ENCODE measurements at regions not wholly inside any gene's neighbourhood (a gene's known extent, or its start where the extent isn't known, plus 50 kb on each side); places are given as distances from the start of the nearest gene placed in this dataset.

DNA sequence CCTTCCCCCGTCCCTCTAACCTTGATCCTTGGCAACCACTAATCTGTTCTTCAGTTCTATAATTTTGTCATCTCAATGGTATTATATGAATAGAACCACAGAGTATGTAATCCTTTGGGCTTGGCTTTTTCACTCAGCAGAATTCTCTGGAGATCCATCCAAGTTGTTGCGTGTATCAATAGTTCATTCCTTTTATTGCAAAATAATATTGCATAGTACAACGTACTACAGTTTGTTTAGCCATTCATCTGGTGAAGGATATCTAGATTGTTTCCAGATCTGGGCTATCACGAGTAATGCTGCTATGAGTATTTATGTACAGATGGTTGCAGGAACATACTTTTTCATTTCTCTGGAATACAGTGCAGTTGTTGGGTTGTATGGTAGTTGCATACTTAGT, 76.2 kb downstream of the PLXNA1 start:
- TF ChIP-seq ZNF724P (CRISPR knock-in tag; IDR thresholded peaks at IDR 0.05; ENCODE audit: borderline replicate concordance): no peak
- no peak for TF ChIP-seq MXI1 (IDR thresholded peaks at IDR 0.05; ENCODE audit: borderline replicate concordance, low read depth, low read length)
- TF ChIP-seq ZNF773 (CRISPR knock-in tag; IDR thresholded peaks at IDR 0.05; ENCODE audit: borderline replicate concordance): no peak
- no peak for TF ChIP-seq ZNF598 (CRISPR knock-in tag; IDR thresholded peaks at IDR 0.05; ENCODE audit: borderline replicate concordance)
- no peak for TF ChIP-seq MYNN (CRISPR knock-in tag; IDR thresholded peaks at IDR 0.05; ENCODE audit: low read depth)
- TF ChIP-seq KLF9 (CRISPR knock-in tag; IDR thresholded peaks at IDR 0.05; ENCODE audit: low read depth): no peak
- no peak for TF ChIP-seq GFI1 (CRISPR knock-in tag; IDR thresholded peaks at IDR 0.05; ENCODE audit: borderline replicate concordance)
- intact Hi-C loops (cut with micrococcal nuclease; ENCODE audit: unreplicated experiment) (no loop called here), in situ Hi-C loops (cut with HindIII; ENCODE audit: extremely low pct_ligation_motif_present, low pct_unique_long_range_greater_than_20kb) (no loop called here)
- peaks cover 1 to 2% of the 10 kb centered on the region in 2 experiments; a peak in 1 of 5 replicates for H3K27me3 ChIP-seq (ENCODE audit: control insufficient read depth in 1 of 2, insufficient read depth in 2 of 2, low read length in 2 of 2)
- ChIA-PET POLR2A (no interaction called here), CTCF (ENCODE audit: low intra/inter-chr PET ratio, low total read pairs) (no interaction called here)
- H2AFZ ChIP-seq (ENCODE audit: low read length): no peak overlapping the region
- FAIRE-seq: no peak
- H3K4me2 ChIP-seq (ENCODE audit: low read depth, low read length): no peak overlapping the region
- peaks cover 13% of the 10 kb centered on the region for H3K9me3 ChIP-seq (ENCODE audit: low read length)
- H3K9ac ChIP-seq (ENCODE audit: insufficient read depth, low read depth, low read length): no peak overlapping the region
- H3K36me3 ChIP-seq (replicated peaks in 1 of 2; ENCODE audit: control insufficient read depth in 1 of 2, insufficient read depth in 2 of 2, low read length in 2 of 2): no peaks in the 10 kb centered on the region
- H4K20me1 ChIP-seq (ENCODE audit: insufficient read depth, low read length): no peaks in the 10 kb centered on the region
- H3K4me3 ChIP-seq (replicated peaks in 1 of 3; ENCODE audit: insufficient read depth in 1 of 3, low read depth in 2 of 3, low read length in 3 of 3): no peak overlapping the region
- WGBS (ENCODE audit: low lambda C conversion rate): 18% methylated on average over 4 of the region's 4 CpGs
- H3K4me1 ChIP-seq (ENCODE audit: insufficient read depth, low read length): no peaks in the 10 kb centered on the region
- no peak overlapping the region for H3K27ac ChIP-seq (ENCODE audit: extremely low read length, insufficient read depth, low read length)
- no peaks in the 10 kb centered on the region for H3K79me2 ChIP-seq (ENCODE audit: insufficient read depth, low read length)
- DNase-seq (ENCODE audit: low spot score): no peak
- no TSS peak for BruUV-seq (replicated peaks)
- no peak for ATAC-seq

DNA sequence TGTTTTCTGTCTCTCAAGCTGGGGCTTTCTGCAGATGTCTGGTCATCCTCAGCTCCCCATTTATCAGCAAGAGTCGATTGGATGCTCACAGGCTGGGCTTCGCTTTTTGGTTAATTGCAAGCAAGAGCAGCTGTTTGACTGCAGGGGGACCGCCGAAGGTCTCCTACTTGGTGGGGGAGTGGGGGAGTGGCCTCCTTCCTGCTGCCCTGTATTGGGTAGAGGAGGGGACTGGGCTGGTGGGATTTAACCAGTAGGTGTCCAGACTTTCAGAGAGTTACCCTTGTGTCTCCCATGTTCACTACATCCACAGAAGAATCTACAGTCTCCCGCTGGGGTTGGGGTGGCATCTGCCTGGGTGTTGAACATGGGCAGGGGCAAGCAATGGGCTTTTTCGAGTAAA, 78.7 kb downstream of the PLXNA1 start:
- Histone ChIP-seq H3K27ac (ENCODE audit: extremely low read length, insufficient read depth, low read length) (no peak overlapping the region), H3K79me2 (ENCODE audit: insufficient read depth, low read length) (no peaks in the 10 kb centered on the region), H4K20me1 (ENCODE audit: insufficient read depth, low read length) (no peaks in the 10 kb centered on the region), H3K36me3 (replicated peaks in 1 of 2; ENCODE audit: control insufficient read depth in 1 of 2, insufficient read depth in 2 of 2, low read length in 2 of 2) (no peaks in the 10 kb centered on the region), H3K4me2 (ENCODE audit: low read depth, low read length) (no peak overlapping the region), H3K9me3 (ENCODE audit: low read length) (peaks cover 10% of the 10 kb centered on the region), H2AFZ (ENCODE audit: low read length) (no peak overlapping the region), H3K9ac (ENCODE audit: insufficient read depth, low read depth, low read length) (no peak overlapping the region), H3K4me3 (replicated peaks in 1 of 3; ENCODE audit: insufficient read depth in 1 of 3, low read depth in 2 of 3, low read length in 3 of 3) (no peak overlapping the region), H3K27me3 (ENCODE audit: control insufficient read depth in 1 of 2, insufficient read depth in 2 of 2, low read length in 2 of 2) (peaks cover 3 to 15% of the 10 kb centered on the region in 2 experiments; a peak in 2 of 5 replicates), H3K4me1 (ENCODE audit: insufficient read depth, low read length) (no peaks in the 10 kb centered on the region)
- BruUV-seq (replicated peaks): no TSS peak
- in situ Hi-C loops (cut with HindIII; ENCODE audit: extremely low pct_ligation_motif_present, low pct_unique_long_range_greater_than_20kb) (no loop called here), intact Hi-C loops (cut with micrococcal nuclease; ENCODE audit: unreplicated experiment) (no loop called here)
- ChIA-PET POLR2A (no interaction called here), CTCF (ENCODE audit: low intra/inter-chr PET ratio, low total read pairs) (no interaction called here)
- FAIRE-seq (no peak), DNase-seq (ENCODE audit: low spot score) (no peak), ATAC-seq (no peak)
- WGBS (ENCODE audit: low lambda C conversion rate): 15% methylated on average over 6 of the region's 6 CpGs
- TF ChIP-seq, protein P1, sequence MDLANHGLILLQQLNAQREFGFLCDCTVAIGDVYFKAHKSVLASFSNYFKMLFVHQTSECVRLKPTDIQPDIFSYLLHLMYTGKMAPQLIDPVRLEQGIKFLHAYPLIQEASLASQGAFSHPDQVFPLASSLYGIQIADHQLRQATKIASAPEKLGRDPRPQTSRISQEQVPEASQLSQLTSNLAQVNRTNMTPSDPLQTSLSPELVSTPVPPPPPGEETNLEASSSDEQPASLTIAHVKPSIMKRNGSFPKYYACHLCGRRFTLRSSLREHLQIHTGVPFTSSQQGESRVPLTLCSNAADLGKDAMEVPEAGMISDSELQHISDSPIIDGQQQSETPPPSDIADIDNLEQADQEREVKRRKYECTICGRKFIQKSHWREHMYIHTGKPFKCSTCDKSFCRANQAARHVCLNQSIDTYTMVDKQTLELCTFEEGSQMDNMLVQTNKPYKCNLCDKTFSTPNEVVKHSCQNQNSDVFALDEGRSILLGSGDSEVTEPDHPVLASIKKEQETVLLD (CRISPR knock-in tag; IDR thresholded peaks at IDR 0.05; ENCODE audit: low read depth): no peak
- TF ChIP-seq DPF2 (CRISPR knock-in tag; IDR thresholded peaks at IDR 0.05; ENCODE audit: borderline replicate concordance, low read depth) (no peak), ZNF83 (CRISPR knock-in tag; IDR thresholded peaks at IDR 0.05; ENCODE audit: borderline replicate concordance) (no peak), ZNF350 (CRISPR knock-in tag; IDR thresholded peaks at IDR 0.05; ENCODE audit: borderline replicate concordance, low read depth) (no peak), FOXA3 (CRISPR knock-in tag; IDR thresholded peaks at IDR 0.05) (no peak), POGZ (CRISPR knock-in tag; IDR thresholded peaks at IDR 0.05) (no peak)
- TF ChIP-seq, protein P2, sequence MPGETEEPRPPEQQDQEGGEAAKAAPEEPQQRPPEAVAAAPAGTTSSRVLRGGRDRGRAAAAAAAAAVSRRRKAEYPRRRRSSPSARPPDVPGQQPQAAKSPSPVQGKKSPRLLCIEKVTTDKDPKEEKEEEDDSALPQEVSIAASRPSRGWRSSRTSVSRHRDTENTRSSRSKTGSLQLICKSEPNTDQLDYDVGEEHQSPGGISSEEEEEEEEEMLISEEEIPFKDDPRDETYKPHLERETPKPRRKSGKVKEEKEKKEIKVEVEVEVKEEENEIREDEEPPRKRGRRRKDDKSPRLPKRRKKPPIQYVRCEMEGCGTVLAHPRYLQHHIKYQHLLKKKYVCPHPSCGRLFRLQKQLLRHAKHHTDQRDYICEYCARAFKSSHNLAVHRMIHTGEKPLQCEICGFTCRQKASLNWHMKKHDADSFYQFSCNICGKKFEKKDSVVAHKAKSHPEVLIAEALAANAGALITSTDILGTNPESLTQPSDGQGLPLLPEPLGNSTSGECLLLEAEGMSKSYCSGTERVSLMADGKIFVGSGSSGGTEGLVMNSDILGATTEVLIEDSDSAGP (CRISPR knock-in tag; IDR thresholded peaks at IDR 0.05; ENCODE audit: borderline replicate concordance): no peak
